HEK293 (cell line): ENCODE measurements at regions not wholly inside any gene's neighbourhood (a gene's known extent, or its start where the extent isn't known, plus 50 kb on each side); places are given as distances from the start of the nearest gene placed in this dataset.

Source experiments
- CTCF ChIA-PET: fragments of 350-600 bp; formaldehyde crosslinking; extraction: SDS; loops from one replicate; lab custom pipeline; 2021; ENCODE audit warnings: antibody characterized with exemption; lab: Yijun Ruan, JAX
- POLR2A ChIA-PET: fragments of 300-600 bp; formaldehyde crosslinking; extraction: SDS; loops from one replicate; lab custom pipeline; 2020; ENCODE audit warnings: antibody characterized with exemption, inconsistent platforms; lab: Yijun Ruan, JAX
- H3K27ac ChIP-seq: fragments of 200-500 bp; sonication (Bioruptor generic); 2 replicates; pipeline ENCODE4 v1.5.1; 2014; ENCODE audit warnings: low read depth, low read length, control low read depth, inconsistent platforms; ENCODE audit errors: extremely low read depth
- H3K36me3 ChIP-seq, 2 experiments: fragments of 200-500 bp in 1 of 2; sonication (Bioruptor generic) in 1 of 2; 1 replicate in 1 of 2; 2 replicates in 1 of 2; pipeline ENCODE4 v1.5.1; 2014 to 2017; ENCODE audit warnings: inconsistent platforms in 2 of 2, low read length in 2 of 2; ENCODE audit not compliant: control insufficient read depth in 2 of 2, insufficient read depth in 1 of 2
- H3K4me1 ChIP-seq: fragments of 200-500 bp; sonication (Bioruptor generic); 2 replicates; pipeline ENCODE4 v1.5.1; 2014; ENCODE audit warnings: mild to moderate bottlenecking, low read length, inconsistent platforms; ENCODE audit not compliant: control insufficient read depth, insufficient read depth
- H3K4me3 ChIP-seq: 2 replicates; pipeline ENCODE4 v1.5.1; 2011; ENCODE audit warnings: low read depth, mild to moderate bottlenecking, control low read depth, low read length, moderate library complexity
- H3K9me3 ChIP-seq: fragments of 200-500 bp; sonication (Bioruptor generic); 2 replicates; pipeline ENCODE4 v1.5.1; 2014; ENCODE audit warnings: low read depth, low read length, inconsistent platforms; ENCODE audit not compliant: control insufficient read depth, insufficient read depth
- EGR2 ChIP-seq: fragments of 450-650 bp; formaldehyde crosslinking; IDR thresholded peaks from 2 replicates; pipeline ENCODE4 v1.5.1; 2016; ENCODE audit warnings: low read depth, missing biosample characterization, missing genetic modification characterization
- GLIS1 ChIP-seq: fragments of 450-650 bp; formaldehyde crosslinking; IDR thresholded peaks from 2 replicates; pipeline ENCODE4 v1.5.1; 2016; ENCODE audit warnings: missing biosample characterization, missing genetic modification characterization
- HOXA7 ChIP-seq: sonication (generic); formaldehyde crosslinking; IDR thresholded peaks from 2 replicates; pipeline ENCODE4 v1.8.1; 2022; ENCODE audit warnings: missing genetic modification reagents, borderline replicate concordance
- KLF1 ChIP-seq: fragments of 450-650 bp; formaldehyde crosslinking; IDR thresholded peaks from 2 replicates; pipeline ENCODE4 v1.5.1; 2016; ENCODE audit warnings: missing biosample characterization, missing genetic modification characterization
- OVOL3 ChIP-seq: fragments of 450-650 bp; formaldehyde crosslinking; IDR thresholded peaks from 2 replicates; pipeline ENCODE4 v1.5.1; 2016; ENCODE audit warnings: missing biosample characterization, missing genetic modification characterization
- PRDM2 ChIP-seq: fragments of 450-650 bp; formaldehyde crosslinking; IDR thresholded peaks from 2 replicates; pipeline ENCODE4 v1.5.1; 2016; ENCODE audit warnings: missing biosample characterization, missing genetic modification characterization, borderline replicate concordance
- PRDM4 ChIP-seq: fragments of 450-650 bp; formaldehyde crosslinking; IDR thresholded peaks from 2 replicates; pipeline ENCODE4 v1.5.1; 2017; ENCODE audit warnings: missing biosample characterization, missing genetic modification characterization
- PRDM6 ChIP-seq: fragments of 450-650 bp; formaldehyde crosslinking; IDR thresholded peaks from 2 replicates; pipeline ENCODE4 v1.5.1; 2017; ENCODE audit warnings: missing biosample characterization, missing genetic modification characterization
- REST ChIP-seq: fragments of 450-650 bp; formaldehyde crosslinking; IDR thresholded peaks from 2 replicates; pipeline ENCODE4 v1.5.1; 2016; ENCODE audit warnings: missing biosample characterization, missing genetic modification characterization
- TRIM28 ChIP-seq: IDR thresholded peaks from 2 replicates; pipeline ENCODE4 v1.6.1; 2011; ENCODE audit warnings: low read length, control low read depth, borderline replicate concordance
- ZBTB8A ChIP-seq: fragments of 450-650 bp; formaldehyde crosslinking; IDR thresholded peaks from 2 replicates; pipeline ENCODE4 v1.5.1; 2016; ENCODE audit warnings: missing biosample characterization, missing genetic modification characterization
- ZEB2 ChIP-seq: fragments of 450-650 bp; formaldehyde crosslinking; IDR thresholded peaks from 2 replicates; pipeline ENCODE4 v1.5.1; 2016; ENCODE audit warnings: missing biosample characterization, missing genetic modification characterization
- ZFP69B ChIP-seq: fragments of 450-650 bp; formaldehyde crosslinking; IDR thresholded peaks from 2 replicates; pipeline ENCODE4 v1.5.1; 2016; ENCODE audit warnings: missing biosample characterization, missing genetic modification characterization
- ZNF23 ChIP-seq: fragments of 450-650 bp; formaldehyde crosslinking; IDR thresholded peaks from 2 replicates; pipeline ENCODE4 v1.5.1; 2016; ENCODE audit warnings: missing biosample characterization, missing genetic modification characterization, borderline replicate concordance
- ZNF248 ChIP-seq: fragments of 450-650 bp; formaldehyde crosslinking; IDR thresholded peaks from 2 replicates; pipeline ENCODE4 v1.5.1; 2017; ENCODE audit warnings: missing biosample characterization, missing genetic modification characterization
- ZNF398 ChIP-seq: fragments of 450-650 bp; formaldehyde crosslinking; IDR thresholded peaks from 2 replicates; pipeline ENCODE4 v1.5.1; 2017; ENCODE audit warnings: missing biosample characterization, missing genetic modification characterization
- ZNF544 ChIP-seq: fragments of 450-650 bp; formaldehyde crosslinking; IDR thresholded peaks from 2 replicates; pipeline ENCODE4 v1.5.0; 2017; ENCODE audit warnings: missing biosample characterization, missing genetic modification characterization
- ZNF658 ChIP-seq: fragments of 450-650 bp; formaldehyde crosslinking; IDR thresholded peaks from 2 replicates; pipeline ENCODE4; 2016; ENCODE audit warnings: missing biosample characterization, missing genetic modification characterization

- TF ChIP-seq ZBTB8A (tag by site-specific recombination) (no peak), ZNF658 (tag by site-specific recombination) (no peak), KLF1 (tag by site-specific recombination) (no peak)
These were observed 51.9 kb upstream of the UQCRFS1 start (continued) for GRCh38 chr19:29264897-29265296.

- ChIA-PET POLR2A (no interaction called here), CTCF (interaction anchor here (0.6 to 6.6 kb wide), 8 partner anchors 10 to 529 kb away, joined by 3 to 60 read pairs (median 5); no protein-coding TSS in a partner anchor)
- Histone ChIP-seq H3K4me3 (no peak overlapping the region), H3K9me3 (no peaks in the 10 kb centered on the region), H3K4me1 (no peaks in the 10 kb centered on the region), H3K36me3 (no peaks in the 10 kb centered on the region), H3K27ac (no peak overlapping the region)
- TF ChIP-seq ZNF398 (no peak), REST (tag by site-specific recombination) (no peak), PRDM4 (no peak), ZNF248 (no peak), OVOL3 (tag by site-specific recombination) (no peak), GLIS1 (tag by site-specific recombination) (no peak), EGR2 (no peak), ZEB2 (tag by site-specific recombination) (no peak), PRDM2 (tag by site-specific recombination) (no peak), ZFP69B (no peak), TRIM28 (no peak), ZNF544 (tag by site-specific recombination) (no peak), ZNF23 (tag by site-specific recombination) (no peak), HOXA7 (CRISPR knock-in tag) (no peak), PRDM6 (tag by site-specific recombination) (no peak)
These were observed 52.5 kb upstream of the UQCRFS1 start for GRCh38 chr19:29265436-29265835.
